ENCODE measurements at regions not wholly inside any gene's neighbourhood (a gene's known extent, or its start where the extent isn't known, plus 50 kb on each side); places are given as distances from the start of the nearest gene placed in this dataset.

- no peak for TF ChIP-seq POLR2A (IDR thresholded peaks at IDR 0.05; ENCODE audit: low read depth, low read length)
- no peak for TF ChIP-seq CTCF (conservative IDR thresholded peaks at IDR 0.05; ENCODE audit: low read depth, low read length)
Observed at GRCh38 chr11:112806876-112807275, 154.3 kb upstream of the NCAM1 start.
